ENCODE measurements at regions not wholly inside any gene's neighbourhood (a gene's known extent, or its start where the extent isn't known, plus 50 kb on each side); places are given as distances from the start of the nearest gene placed in this dataset.
"Not testable (repeated sequence)": the region's sequence is repeated elsewhere in the genome, so short reads cannot be mapped to it uniquely, and the experiment has no call there.

DNA sequence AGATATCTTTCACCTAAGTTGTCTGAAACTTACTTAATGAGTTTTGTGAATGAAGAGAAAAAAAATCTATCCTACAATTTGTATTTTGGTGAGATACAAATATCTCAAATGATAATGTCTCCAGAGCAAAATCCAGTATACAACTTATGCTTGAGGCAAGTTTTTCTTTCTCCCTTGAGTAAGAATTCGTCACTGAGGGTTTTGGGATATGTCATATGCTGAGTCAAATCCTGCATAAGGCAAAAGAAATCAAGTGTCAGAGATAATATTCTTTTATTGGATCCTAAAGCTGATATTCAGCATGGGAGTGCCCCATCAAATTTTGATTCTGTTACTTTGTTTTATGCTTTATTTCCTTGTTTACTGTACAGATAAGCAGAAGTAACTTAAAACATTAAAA is 1308.6 kb downstream of the ARAP2 start:
- no peak for DNase-seq

- no peak for DNase-seq
These were observed 1305.2 kb downstream of the ARAP2 start for GRCh38 chr4:34939073-34939472.

DNA sequence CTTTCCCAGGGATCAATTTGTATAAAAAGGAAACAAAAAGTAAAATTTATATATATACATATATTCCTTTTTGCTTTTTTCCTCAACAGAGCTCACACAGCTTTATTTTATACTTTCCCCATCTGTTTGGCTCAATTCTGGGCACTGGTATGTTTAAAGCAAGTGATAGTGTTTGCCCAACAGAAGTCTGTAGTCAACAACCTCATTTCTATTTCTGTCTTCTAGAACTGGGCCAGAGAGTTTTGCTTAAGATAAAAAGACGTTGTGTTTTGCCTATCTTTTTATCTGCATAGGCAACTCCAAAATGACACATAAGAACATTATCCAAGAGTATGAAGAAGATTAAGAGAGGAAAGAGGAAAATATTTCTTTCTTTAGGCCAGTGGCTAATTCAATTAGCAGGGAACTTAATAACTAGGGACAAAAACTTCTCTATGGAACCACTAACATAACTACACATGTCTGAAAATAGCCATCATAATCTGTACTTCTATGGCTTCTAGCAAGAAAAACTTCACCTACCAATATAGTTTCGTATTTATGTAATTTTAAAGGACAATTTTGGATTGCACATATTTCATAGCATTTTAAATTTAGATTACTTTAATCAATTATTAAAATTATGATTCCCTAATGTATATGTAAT is 1300.5 kb downstream of the ARAP2 start:
- no peak for DNase-seq

GRCh38 chr4:34950926-34951325 is 1293.4 kb downstream of the ARAP2 start:
- no peak for DNase-seq

- DNase-seq = no peak
These were observed 1291.0 kb downstream of the ARAP2 start for GRCh38 chr4:34953145-34953799.

DNA sequence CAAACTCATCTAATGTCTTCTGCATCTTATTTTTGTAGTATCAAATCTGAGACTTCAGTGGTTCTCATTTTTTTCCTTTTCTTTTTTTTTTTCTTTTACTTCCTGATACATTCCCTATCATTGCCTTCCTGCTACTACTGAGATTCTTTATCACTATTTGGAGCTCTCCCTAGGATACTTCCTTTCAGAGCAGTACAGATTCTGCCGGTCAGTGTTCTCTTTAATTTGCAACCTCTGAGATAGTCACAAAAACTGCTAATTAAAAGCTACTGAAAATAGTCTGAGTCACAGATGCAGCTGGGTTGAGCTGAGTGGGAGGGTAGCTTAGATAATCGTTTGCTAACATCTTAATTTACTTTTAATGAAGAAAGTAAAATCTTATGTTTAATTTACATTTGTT is 1279.7 kb downstream of the ARAP2 start:
- DNase-seq = no peak

DNA sequence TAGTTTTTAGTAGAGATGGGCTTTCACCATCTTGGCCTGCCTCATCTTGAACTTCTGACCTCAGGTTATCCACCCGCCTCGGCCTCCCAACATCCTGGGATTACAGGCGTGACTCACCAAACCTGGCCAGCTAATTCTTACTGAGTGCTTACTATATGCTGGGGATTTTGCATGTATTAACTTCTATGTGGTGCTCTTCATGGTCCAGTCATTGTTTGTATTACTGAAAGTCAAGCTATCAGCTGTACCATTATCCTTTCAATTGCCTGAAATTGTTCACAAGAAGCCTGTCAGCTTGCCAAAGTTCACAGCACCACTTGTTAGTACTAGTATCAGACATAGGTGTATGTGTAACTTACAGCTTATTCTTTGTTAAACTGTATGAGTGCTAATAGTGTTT is 1272.1 kb downstream of the ARAP2 start:
- no peak for DNase-seq

DNA sequence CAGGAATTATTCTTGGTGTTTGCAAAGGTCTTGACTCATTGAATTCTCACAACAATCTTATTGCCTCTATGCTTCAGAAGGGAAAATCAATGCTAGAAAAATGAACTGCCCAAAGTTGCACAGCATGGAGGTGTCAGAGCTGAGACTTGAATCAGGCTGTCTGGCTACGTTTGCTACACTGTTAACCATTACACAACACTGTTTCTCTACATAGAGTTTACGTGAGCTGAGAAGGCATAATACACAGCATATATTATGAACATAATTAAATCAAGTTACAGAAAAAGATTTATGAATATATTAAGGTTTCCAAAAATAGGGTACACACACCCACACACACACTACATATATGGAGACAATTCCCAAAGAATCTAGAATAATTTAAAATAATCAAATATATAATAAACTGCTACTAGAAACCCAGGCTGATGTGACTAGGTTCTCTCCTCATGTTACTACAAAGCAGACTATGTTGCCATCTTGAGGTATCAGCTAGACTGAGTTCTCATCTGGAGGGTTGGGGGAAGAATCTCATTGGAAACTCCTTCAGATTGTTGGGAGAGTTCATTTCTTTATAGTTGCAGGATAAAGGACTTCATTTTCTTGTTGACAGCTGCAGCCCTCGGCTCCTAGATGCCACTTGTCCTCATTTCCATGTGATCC is 1270.5 kb downstream of the ARAP2 start:
- no peak for DNase-seq

DNA sequence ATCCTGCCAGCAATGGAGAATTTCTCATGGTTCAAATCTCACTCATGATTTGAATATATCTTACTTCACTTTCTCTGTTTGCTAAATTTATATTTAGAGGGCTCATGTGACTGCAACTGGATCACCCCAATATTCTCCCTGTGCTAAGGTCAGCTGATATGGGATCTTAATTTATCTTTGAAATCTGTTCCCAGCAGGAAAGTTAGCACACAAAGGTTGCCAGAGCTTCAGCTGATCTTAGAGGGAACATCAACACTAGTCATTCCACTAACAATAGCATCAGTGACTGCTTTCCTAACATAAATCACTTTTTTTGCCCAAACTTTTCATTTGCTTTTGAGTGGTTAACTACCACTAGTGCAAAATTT is 1270.0 kb downstream of the ARAP2 start:
- no peak for DNase-seq

- not testable (repeated sequence) for DNase-seq
These were observed 1223.1 kb downstream of the ARAP2 start for GRCh38 chr4:35021222-35021621.

- DNase-seq = no peak
These were observed 1219.0 kb downstream of the ARAP2 start for GRCh38 chr4:35025152-35025834.

- DNase-seq = no peak
These were observed 1206.1 kb downstream of the ARAP2 start for GRCh38 chr4:35038079-35038805.

GRCh38 chr4:35038845-35039244 is 1205.5 kb downstream of the ARAP2 start:
- no peak for DNase-seq

DNA sequence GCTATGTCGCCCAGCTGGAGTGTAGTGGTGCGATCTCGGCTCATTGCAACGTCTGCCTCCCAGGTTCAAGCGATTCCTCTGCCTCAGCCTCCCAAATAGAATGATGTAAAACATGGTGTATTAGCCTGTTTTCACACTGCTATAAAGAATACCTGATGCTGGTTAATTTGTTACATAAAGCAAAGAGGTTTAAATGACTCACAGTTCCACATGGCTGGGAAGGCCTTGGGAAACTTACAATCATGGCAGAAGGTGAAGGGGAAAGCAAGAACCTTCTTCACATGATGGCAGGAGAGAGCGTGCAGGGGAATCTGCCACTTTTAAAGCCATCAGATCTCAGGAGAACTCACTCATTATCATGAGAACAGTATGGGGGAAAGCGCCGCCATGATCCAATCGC is 1191.8 kb downstream of the ARAP2 start:
- no peak for DNase-seq

DNA sequence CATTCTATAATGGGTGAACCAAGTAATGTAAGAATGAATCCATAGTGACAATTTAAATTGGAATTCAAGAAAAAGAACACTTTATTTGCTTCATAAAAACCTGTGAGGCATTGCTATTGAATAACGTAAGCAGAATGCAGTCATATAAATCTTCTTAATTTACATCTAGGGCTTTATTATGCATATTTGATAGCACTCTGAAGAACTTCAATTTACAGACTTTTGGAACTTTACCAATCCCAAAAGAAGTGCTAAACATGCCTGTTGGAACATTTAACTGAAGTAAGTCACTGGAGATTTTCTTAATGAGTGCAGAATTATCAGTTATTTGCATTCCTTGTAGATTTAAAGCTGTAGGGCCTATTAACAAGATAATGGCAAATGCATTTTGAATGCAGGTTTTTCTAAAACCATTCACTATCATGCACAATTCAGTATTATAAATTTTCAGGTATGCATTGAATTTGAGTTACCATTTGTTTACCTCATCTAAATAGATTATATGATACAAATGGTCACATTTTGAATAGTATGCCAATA is 1181.2 kb downstream of the ARAP2 start:
- no peak for DNase-seq

DNA sequence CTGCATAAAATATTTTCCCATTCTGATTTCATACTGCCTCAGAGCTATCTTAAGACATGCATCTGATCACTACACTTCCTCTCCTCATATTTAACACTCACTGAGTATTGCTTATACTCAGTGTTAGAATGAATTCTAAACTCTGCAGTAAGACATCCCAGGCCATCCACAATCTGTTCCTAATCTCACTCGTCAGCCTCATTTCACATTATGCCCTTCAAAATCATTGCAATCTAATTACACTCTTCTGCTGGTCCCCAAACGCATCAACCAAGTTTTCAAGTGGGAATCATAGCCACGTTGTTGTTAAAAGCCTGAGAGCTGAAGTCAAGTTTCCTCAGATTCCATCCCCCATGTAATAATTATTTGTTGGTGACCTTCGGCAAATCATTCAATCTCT is 1177.9 kb downstream of the ARAP2 start:
- no peak for DNase-seq

- DNase-seq = no peak
These were observed 1163.5 kb downstream of the ARAP2 start for GRCh38 chr4:35080799-35081198.

GRCh38 chr4:35087218-35087617 is 1157.1 kb downstream of the ARAP2 start:
- no peak for DNase-seq

DNA sequence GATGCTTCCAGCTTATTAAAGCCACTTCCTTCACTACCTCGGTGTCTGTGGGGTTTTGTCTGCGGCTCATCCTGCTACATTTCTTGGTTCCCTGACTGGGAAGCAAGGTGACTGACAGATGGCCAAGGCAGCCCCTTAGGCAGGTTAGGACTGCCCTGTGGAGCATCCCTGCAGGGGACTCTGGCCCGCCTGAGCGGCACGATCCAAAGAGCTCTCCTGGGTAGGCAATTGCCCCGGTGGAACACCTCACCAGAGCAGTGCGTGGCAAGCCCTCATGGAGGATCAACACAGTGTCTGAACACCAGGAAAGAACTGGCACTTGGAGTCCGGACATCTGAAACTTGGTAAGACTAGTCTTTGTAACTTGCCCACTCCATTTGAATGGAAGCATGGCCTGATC is 1143.4 kb downstream of the ARAP2 start:
- no peak for DNase-seq

DNA sequence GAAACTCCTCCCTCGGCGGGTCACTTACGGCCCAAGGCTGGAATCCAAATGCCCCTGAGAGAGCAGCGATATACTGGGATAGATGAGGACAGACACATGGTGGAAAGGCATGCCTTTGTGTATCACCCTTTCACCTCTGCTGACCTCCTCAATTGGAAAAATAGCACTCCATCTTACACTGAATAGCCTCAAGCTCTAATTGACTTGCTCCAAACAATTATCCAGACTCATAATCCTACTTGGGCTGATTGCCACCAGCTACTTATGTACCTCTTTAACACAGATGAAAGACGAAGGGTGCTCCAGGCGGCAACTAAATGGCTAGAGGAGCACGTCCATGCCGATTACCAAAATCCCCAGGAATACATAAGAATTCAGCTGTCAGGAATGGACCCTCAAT is 1142.2 kb downstream of the ARAP2 start:
- no peak for DNase-seq

DNA sequence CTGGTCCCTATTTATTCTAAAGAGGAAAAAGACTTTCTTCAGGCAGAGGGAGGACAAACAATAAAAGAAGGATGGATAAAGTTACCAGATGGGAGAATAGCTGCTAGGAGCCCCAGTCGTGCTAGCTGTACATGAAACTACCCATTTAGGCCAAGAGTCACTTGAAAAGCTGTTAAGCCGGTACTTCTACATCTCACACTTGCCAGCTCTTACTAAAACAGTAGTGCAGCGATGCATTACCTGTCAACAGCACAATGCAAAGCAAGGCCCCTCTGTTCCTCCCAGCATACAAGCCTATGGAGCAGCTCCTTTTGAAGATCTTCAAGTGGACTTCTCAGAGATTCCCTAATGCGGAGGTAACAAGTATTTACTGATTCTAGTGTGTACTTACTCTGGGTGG is 1138.8 kb downstream of the ARAP2 start:
- DNase-seq = no peak

- DNase-seq = no peak
These were observed 1138.1 kb downstream of the ARAP2 start for GRCh38 chr4:35106091-35106734.
